BJ (cell line): ENCODE measurements at regions not wholly inside any gene's neighbourhood (a gene's known extent, or its start where the extent isn't known, plus 50 kb on each side); places are given as distances from the start of the nearest gene placed in this dataset.

Source experiments
- CTCF ChIA-PET: fragments of 350-600 bp; formaldehyde crosslinking; extraction: SDS; loops from one replicate; lab custom pipeline; 2021; ENCODE audit warnings: antibody characterized with exemption, inconsistent platforms; lab: Yijun Ruan, JAX
- POLR2A ChIA-PET: fragments of 300-600 bp; sonication (Branson Sonifier 250); formaldehyde crosslinking; extraction: SDS; loops from one replicate; lab custom pipeline; 2021; ENCODE audit warnings: antibody characterized with exemption; lab: Charles Lee
- DNase-seq: peaks from one replicate; pipeline ENCODE4 v3.0.0-alpha.2; 2011; ENCODE audit warnings: low read depth
- H3K27me3 ChIP-seq: 2 replicates; pipeline ENCODE4 v1.6.0; 2011; ENCODE audit warnings: low read length; ENCODE audit not compliant: control insufficient read depth, insufficient read depth
- H3K36me3 ChIP-seq: 2 replicates; pipeline ENCODE4 v1.5.1; 2011; ENCODE audit warnings: low read length; ENCODE audit not compliant: control insufficient read depth, insufficient read depth
- H3K4me3 ChIP-seq: 2 replicates; pipeline ENCODE4 v1.5.1; 2011; ENCODE audit warnings: low read depth, mild to moderate bottlenecking, control low read depth, low read length
- TF ChIP-seq, protein P1 (sequence below): IDR thresholded peaks from 2 replicates; pipeline ENCODE4 v1.5.1; 2011; ENCODE audit warnings: low read depth, mild to moderate bottlenecking, control low read depth, inconsistent platforms, low read length, moderate library complexity; ENCODE audit not compliant: insufficient read depth

GRCh38 chr4:126686491-126686890 lies 946.3 kb upstream of the INTU start:
- no peak for DNase-seq
- POLR2A ChIA-PET, result no interaction called here
- Histone ChIP-seq H3K36me3 (no peaks in the 10 kb centered on the region), H3K27me3 (no peaks in the 10 kb centered on the region), H3K4me3 (no peak overlapping the region)
- TF ChIP-seq, protein P1, sequence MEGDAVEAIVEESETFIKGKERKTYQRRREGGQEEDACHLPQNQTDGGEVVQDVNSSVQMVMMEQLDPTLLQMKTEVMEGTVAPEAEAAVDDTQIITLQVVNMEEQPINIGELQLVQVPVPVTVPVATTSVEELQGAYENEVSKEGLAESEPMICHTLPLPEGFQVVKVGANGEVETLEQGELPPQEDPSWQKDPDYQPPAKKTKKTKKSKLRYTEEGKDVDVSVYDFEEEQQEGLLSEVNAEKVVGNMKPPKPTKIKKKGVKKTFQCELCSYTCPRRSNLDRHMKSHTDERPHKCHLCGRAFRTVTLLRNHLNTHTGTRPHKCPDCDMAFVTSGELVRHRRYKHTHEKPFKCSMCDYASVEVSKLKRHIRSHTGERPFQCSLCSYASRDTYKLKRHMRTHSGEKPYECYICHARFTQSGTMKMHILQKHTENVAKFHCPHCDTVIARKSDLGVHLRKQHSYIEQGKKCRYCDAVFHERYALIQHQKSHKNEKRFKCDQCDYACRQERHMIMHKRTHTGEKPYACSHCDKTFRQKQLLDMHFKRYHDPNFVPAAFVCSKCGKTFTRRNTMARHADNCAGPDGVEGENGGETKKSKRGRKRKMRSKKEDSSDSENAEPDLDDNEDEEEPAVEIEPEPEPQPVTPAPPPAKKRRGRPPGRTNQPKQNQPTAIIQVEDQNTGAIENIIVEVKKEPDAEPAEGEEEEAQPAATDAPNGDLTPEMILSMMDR, result no peak
- CTCF ChIA-PET, result no interaction called here

- TF ChIP-seq, protein P1, result no peak
- no peaks in the 10 kb centered on the region for H3K36me3 ChIP-seq
- DNase-seq, result no peak
- no peak overlapping the region for H3K4me3 ChIP-seq
- no peaks in the 10 kb centered on the region for H3K27me3 ChIP-seq
- ChIA-PET CTCF (no interaction called here), POLR2A (interaction anchor here (0.7 kb wide), 1 partner anchor 223 kb away, joined by 3 read pairs; no protein-coding TSS in a partner anchor)
These were observed 945.0 kb upstream of the INTU start for GRCh38 chr4:126687655-126688358.

DNA sequence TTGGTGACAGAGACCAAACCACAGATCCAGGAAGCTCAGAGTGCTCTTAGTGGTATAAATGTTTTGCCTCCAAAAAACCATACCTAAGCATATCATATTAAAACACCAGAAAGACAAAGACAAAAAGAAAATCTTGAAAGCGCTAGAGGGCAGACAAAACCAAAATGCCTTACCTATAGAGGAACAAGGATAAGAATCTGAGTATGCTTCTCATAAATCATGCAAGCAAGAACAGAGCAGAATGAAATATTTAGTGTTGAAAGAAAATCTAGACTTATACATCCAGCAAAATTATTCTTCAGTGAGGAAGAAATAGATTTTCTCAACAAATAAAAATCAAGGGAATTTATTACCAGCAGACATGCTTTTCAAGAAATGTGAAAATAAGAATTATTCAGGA lies 941.0 kb upstream of the INTU start:
- Histone ChIP-seq H3K27me3 (no peaks in the 10 kb centered on the region), H3K4me3 (no peak overlapping the region), H3K36me3 (no peaks in the 10 kb centered on the region)
- TF ChIP-seq, protein P1, result no peak
- ChIA-PET CTCF (no interaction called here), POLR2A (no interaction called here)
- no peak for DNase-seq

DNA sequence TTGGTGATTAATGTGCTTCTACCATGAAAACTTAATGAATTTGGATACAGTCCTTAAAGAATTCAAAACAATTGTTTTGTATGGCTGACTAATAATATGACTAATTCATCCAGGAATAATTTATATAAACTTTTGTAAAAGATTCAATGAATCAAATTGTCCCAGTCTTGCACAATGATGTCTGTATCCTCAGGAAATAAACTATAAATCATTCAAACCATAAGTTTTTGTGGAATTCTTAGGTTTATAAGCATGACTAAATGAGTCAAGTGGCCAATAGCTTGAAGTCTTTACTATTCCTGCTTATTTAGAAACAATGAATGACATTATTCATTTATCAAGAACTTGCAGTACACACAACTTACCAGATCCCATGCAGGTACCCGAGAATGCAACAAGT lies 935.0 kb upstream of the INTU start:
- TF ChIP-seq, protein P1, result no peak

GRCh38 chr4:126698224-126698623 lies 934.5 kb upstream of the INTU start:
- Histone ChIP-seq H3K27me3 (no peaks in the 10 kb centered on the region), H3K4me3 (no peak overlapping the region), H3K36me3 (no peaks in the 10 kb centered on the region)
- DNase-seq, result no peak
- POLR2A ChIA-PET, result no interaction called here
- CTCF ChIA-PET, result interaction anchor here (1.1 kb wide), 1 partner anchor 81 kb away, joined by 5 read pairs; no protein-coding TSS in a partner anchor
- TF ChIP-seq, protein P1, result no peak

More for the DNA sequence above, 935.0 kb upstream of the INTU start:
- POLR2A ChIA-PET, result interaction anchor here (0.6 kb wide), 1 partner anchor 1084 kb away, joined by 3 read pairs; no protein-coding TSS in a partner anchor
- no peaks in the 10 kb centered on the region for H3K27me3 ChIP-seq
- no peak overlapping the region for H3K4me3 ChIP-seq
- CTCF ChIA-PET, result interaction anchor here (1.1 kb wide), 1 partner anchor 81 kb away, joined by 5 read pairs; no protein-coding TSS in a partner anchor
- no peaks in the 10 kb centered on the region for H3K36me3 ChIP-seq
- peak; percentile 77 for DNase-seq
